Gastroesophageal sphincter (tissue), 4 donors: ENCODE measurements at regions not wholly inside any gene's neighbourhood (a gene's known extent, or its start where the extent isn't known, plus 50 kb on each side); places are given as distances from the start of the nearest gene placed in this dataset.

Experiments
- ATAC-seq: fragments of 150-250 bp; one replicate; pipeline ENCODE4 v1.9.1; 2016; ENCODE audit warnings: mild to moderate bottlenecking, moderate library complexity
- H3K27ac ChIP-seq, 4 donors: fragments of 200-600 bp; sonication (generic) in 3 of 4; 1 replicate in 3 of 4; 2 replicates in 1 of 4; pipeline ENCODE4 v1.5.1; 2016 to 2019
- H3K27me3 ChIP-seq: fragments of 200-600 bp; sonication (generic); one replicate; pipeline ENCODE4 v1.5.1; 2019
- H3K36me3 ChIP-seq, 2 donors: fragments of 200-600 bp; sonication (generic); one replicate each; pipeline ENCODE4 v1.5.1; 2019; ENCODE audit warnings: control low read depth in 1 of 2
- H3K4me1 ChIP-seq, 3 donors: fragments of 200-600 bp; sonication (generic); 1 replicate in 2 of 3; 2 replicates in 1 of 3; pipeline ENCODE4 v1.5.1; 2016 to 2019; ENCODE audit warnings: control low read depth in 2 of 3
- H3K4me3 ChIP-seq, 2 donors: fragments of 200-600 bp; sonication (generic); one replicate each; pipeline ENCODE4 v1.5.1; 2019; ENCODE audit warnings: mild to moderate bottlenecking in 1 of 2, moderate library complexity in 1 of 2
- H3K9me3 ChIP-seq, 3 donors: fragments of 200-600 bp; sonication (generic); one replicate each; pipeline ENCODE4 v1.5.1; 2017 to 2019; ENCODE audit warnings: control low read depth in 2 of 3
- CTCF ChIP-seq, 4 experiments: fragments of 200-600 bp in 2 of 4; fragments of 450-650 bp in 2 of 4; sonication (generic) in 1 of 4; IDR thresholded peaks; one replicate each; pipeline ENCODE4 v1.5.1; 2017 to 2019; ENCODE audit warnings: antibody characterized with exemption in 4 of 4, mild to moderate bottlenecking in 2 of 4, moderate library complexity in 2 of 4
- EP300 ChIP-seq: sonication (generic); formaldehyde crosslinking; IDR thresholded peaks from one replicate; pipeline ENCODE4 v1.6.1; 2017; ENCODE audit warnings: antibody characterized with exemption, mild to moderate bottlenecking
- POLR2A ChIP-seq, 2 donors: fragments of 450-650 bp; IDR thresholded peaks; one replicate each; pipeline ENCODE4 v1.6.1; 2017; ENCODE audit warnings: antibody characterized with exemption in 2 of 2, mild to moderate bottlenecking in 2 of 2, moderate library complexity in 1 of 2
- POLR2AphosphoS5 ChIP-seq: sonication (generic); formaldehyde crosslinking; IDR thresholded peaks from one replicate; pipeline ENCODE4 v1.6.1; 2017; ENCODE audit warnings: antibody characterized with exemption
- WGBS, 2 donors: methylation state at CpG; one replicate each; pipeline ENCODE4 v1.1.5; 2018; ENCODE audit warnings: low coverage in 1 of 2; 5-methylcytosine and 5-hydroxymethylcytosine counted together

- no peak for ATAC-seq
- H3K9me3 ChIP-seq: no peaks in the 10 kb centered on the region
- TF ChIP-seq EP300 (no peak), POLR2A (IDR thresholded peaks at IDR 0.05) (no peak), POLR2AphosphoS5 (no peak), CTCF (IDR thresholded peaks at IDR 0.05) (no peak)
- no peak overlapping the region for H3K4me3 ChIP-seq
- H3K27me3 ChIP-seq: no peaks in the 10 kb centered on the region
- H3K4me1 ChIP-seq: no peaks in the 10 kb centered on the region
- WGBS, 2 donors: 50 to 71% methylated on average over 1 to 3 of the region's 3 CpGs
- H3K36me3 ChIP-seq: no peaks in the 10 kb centered on the region
- no peak overlapping the region for H3K27ac ChIP-seq
Observed at GRCh38 chr9:104247899-104248460, 153.9 kb downstream of the SMC2 start.

GRCh38 chr9:104256031-104256695 lies 162.1 kb downstream of the SMC2 start:
- no peak for ATAC-seq
- Histone ChIP-seq H3K4me3 (no peak overlapping the region), H3K9me3 (no peaks in the 10 kb centered on the region), H3K27ac (no peak overlapping the region), H3K27me3 (no peaks in the 10 kb centered on the region), H3K4me1 (no peaks in the 10 kb centered on the region), H3K36me3 (no peaks in the 10 kb centered on the region)
- WGBS, 2 donors: 73 to 81% methylated on average over 2 to 3 of the region's 3 CpGs
- TF ChIP-seq CTCF (IDR thresholded peaks at IDR 0.05) (no peak), POLR2AphosphoS5 (no peak), EP300 (no peak), POLR2A (IDR thresholded peaks at IDR 0.05) (no peak)

GRCh38 chr9:104256696-104257062 lies 162.6 kb downstream of the SMC2 start:
- Histone ChIP-seq H3K4me1 (no peaks in the 10 kb centered on the region), H3K4me3 (no peak overlapping the region), H3K36me3 (no peaks in the 10 kb centered on the region), H3K27me3 (no peaks in the 10 kb centered on the region), H3K9me3 (no peaks in the 10 kb centered on the region), H3K27ac (no peak overlapping the region)
- TF ChIP-seq POLR2A (IDR thresholded peaks at IDR 0.05) (no peak), EP300 (no peak), POLR2AphosphoS5 (no peak), CTCF (IDR thresholded peaks at IDR 0.05) (no peak)
- no peak for ATAC-seq

- no peaks in the 10 kb centered on the region for H3K9me3 ChIP-seq
- no peaks in the 10 kb centered on the region for H3K36me3 ChIP-seq
- no peaks in the 10 kb centered on the region for H3K4me1 ChIP-seq
- ATAC-seq: no peak
- TF ChIP-seq CTCF (IDR thresholded peaks at IDR 0.05) (no peak), EP300 (no peak), POLR2AphosphoS5 (no peak), POLR2A (IDR thresholded peaks at IDR 0.05) (no peak)
- no peak overlapping the region for H3K4me3 ChIP-seq
- WGBS, 2 donors: 9 to 17% methylated on average over 8 to 10 of the region's 10 CpGs
- no peak overlapping the region for H3K27ac ChIP-seq
- no peaks in the 10 kb centered on the region for H3K27me3 ChIP-seq
Observed at GRCh38 chr9:104258296-104259011, 164.3 kb downstream of the SMC2 start.

- Histone ChIP-seq H3K27me3 (no peaks in the 10 kb centered on the region), H3K36me3 (no peaks in the 10 kb centered on the region), H3K4me1 (no peaks in the 10 kb centered on the region), H3K4me3 (no peak overlapping the region), H3K9me3 (no peaks in the 10 kb centered on the region), H3K27ac (no peak overlapping the region)
- no peak for TF ChIP-seq POLR2AphosphoS5
- no peak for TF ChIP-seq EP300
- no peak for TF ChIP-seq CTCF (IDR thresholded peaks at IDR 0.05)
- no peak for TF ChIP-seq POLR2A (IDR thresholded peaks at IDR 0.05)
- 58 to 59% methylated on average over 3 of the region's 3 CpGs for WGBS, 2 donors
- no peak for ATAC-seq
Observed at GRCh38 chr9:104260004-104260403, 165.9 kb downstream of the SMC2 start.
